GM23248 (cell line): ENCODE measurements at regions not wholly inside any gene's neighbourhood (a gene's known extent, or its start where the extent isn't known, plus 50 kb on each side); places are given as distances from the start of the nearest gene placed in this dataset.

ENCODE experiments used
- EZH2 ChIP-seq: fragments of 200-600 bp; sonication (generic); IDR thresholded peaks from 2 replicates; pipeline ENCODE4 v1.6.1; 2018; ENCODE audit warnings: antibody characterized with exemption, mild to moderate bottlenecking; ENCODE audit not compliant: insufficient read depth, poor library complexity, severe bottlenecking
- EZH2phosphoT487 ChIP-seq: fragments of 200-600 bp; sonication (generic); IDR thresholded peaks from 2 replicates; pipeline ENCODE4 v1.6.1; 2018; ENCODE audit warnings: antibody characterized with exemption, moderate library complexity, mild to moderate bottlenecking, low read depth; ENCODE audit not compliant: insufficient read depth

DNA sequence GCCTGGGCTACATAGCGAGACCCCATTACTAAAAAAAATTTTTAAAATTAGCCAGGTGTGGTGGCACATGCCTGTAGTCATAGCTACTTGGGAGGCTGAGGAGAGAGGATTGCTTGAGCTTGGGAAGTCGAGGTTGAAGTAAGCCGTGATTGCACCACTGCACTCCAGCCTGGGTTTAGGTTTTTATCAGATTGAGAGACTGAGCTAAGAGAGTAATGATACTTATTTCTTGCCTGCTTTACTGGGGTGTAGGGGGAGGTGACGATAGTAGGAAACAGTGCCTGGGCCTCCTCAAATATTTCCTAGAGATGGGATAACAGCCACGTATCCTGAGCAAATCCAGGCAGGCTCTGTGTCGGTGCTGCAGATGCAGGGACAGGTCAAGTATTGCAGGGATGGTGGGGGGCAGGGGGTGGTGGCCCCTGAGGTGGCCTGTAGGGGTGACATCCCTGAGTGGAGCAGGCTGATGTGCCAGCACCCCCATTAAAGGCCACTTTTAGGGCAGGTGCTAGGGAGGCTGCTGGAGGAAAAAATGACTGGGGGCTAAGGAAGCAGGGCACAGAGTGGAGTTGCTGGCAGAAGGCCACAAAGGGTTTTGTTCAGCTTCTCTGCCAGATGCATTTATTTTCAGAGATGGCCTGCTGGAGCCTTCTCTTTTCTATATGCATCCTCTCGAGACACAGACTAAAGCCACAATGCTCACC is 130.5 kb downstream of the RHOU start:
- TF ChIP-seq EZH2 (no peak), EZH2phosphoT487 (no peak)
